Hematopoietic multipotent progenitor cell treated with erythropoietin and hydrocortisone succinate and interleukin-3 and kit ligand, for 4 days (in vitro differentiated cells): ENCODE measurements at regions not wholly inside any gene's neighbourhood (a gene's known extent, or its start where the extent isn't known, plus 50 kb on each side); places are given as distances from the start of the nearest gene placed in this dataset.

Experiments
- DNase-seq: peaks from one replicate; pipeline ENCODE4 v3.0.0-alpha.2; 2015

DNA sequence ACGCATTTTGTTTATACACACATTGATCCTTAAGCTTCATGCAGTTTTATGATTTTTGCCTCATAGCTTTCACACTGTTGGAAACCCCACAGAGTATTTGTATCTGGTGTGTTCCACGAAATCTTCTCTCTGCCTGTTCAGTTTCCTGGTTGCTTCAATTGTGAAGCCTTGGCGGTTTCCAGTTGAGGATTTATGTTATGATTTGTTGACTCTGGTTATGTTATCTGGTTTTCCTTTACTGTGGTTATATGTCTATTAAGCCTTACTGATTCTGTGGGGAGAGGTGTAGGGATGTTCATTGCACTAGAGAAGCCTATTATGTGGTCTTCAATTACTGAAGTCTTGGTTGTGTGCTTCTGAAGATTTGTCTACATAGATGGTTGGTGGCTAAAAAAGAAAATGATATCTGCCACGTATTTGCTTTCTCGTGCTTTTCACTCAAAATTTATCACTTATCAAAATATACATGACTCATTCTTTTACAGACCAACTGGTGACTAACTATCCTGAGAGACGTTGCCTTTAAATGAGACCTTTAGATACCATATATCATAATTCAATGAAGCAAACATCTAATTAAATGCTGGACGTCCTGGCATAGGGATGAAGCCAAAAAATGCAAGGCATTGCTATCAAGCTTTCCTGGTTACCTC lies 488.0 kb upstream of the B3GALT2 start:
- DNase-seq = peak; percentile 34

DNA sequence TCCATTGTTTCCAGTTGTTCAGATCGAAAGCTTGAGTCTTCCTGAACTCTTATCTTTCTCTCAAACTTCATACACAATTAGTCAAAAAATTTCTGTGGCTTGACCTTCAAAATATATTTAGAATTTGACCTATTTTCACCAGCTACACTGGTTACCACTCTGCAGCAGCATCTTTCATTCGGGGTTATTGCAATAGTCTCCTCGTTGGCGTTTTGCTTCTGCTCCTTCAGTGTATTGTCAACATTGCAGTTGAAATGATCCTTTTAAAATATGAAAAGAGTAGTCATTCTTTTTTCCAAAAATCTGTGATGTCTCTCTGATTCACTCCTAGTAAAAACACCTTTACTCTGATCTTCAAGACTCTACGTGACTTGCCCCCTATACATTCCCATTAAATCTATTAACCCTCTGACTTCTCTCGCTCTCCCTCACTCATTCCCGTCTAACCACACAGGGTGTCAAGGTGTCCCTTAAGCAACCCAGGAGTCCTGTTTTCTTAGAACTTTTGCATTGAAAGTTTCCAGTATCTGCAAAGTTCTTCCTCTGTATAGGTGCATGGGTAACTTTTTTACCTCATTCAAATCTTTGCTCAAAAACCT lies 480.2 kb upstream of the B3GALT2 start:
- no peak for DNase-seq

DNA sequence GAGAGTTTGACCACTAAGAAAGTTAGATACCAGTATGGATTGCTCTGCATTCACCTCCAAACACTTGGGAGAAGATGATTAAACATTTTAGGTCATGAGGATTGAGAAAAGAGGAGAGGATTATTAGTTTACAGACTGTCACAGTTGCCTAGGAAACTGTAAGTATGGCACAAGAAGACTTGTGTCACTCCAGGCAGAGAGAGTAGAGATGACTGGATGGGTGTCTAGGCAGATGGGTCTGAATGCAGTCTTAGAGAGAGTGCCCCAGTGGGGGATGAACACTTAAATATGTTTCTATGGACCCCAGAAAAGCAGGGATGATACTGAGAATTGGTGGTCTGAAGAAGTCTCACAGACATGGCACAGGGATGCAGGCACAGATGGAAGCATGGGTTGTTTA lies 477.6 kb upstream of the B3GALT2 start:
- DNase-seq = no peak

DNA sequence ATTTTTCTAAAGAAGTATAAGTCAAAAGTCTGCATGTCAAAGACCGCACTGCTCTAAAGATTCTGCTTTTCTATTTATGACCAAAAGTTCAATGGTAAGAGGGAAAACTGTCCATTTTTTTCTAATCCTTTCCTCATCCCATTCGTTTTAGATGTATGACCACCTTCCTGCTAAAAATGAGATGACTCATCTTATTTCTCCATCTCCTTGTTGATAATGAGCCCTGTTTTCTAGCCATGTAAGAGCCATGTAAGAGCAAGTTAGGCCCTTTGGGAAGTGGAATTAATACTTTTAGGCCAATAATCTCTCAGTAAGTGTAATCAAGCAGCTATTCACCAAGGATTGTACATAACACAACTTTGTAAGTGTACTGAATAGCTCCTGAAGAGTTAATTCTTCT lies 475.6 kb upstream of the B3GALT2 start:
- no peak for DNase-seq

DNA sequence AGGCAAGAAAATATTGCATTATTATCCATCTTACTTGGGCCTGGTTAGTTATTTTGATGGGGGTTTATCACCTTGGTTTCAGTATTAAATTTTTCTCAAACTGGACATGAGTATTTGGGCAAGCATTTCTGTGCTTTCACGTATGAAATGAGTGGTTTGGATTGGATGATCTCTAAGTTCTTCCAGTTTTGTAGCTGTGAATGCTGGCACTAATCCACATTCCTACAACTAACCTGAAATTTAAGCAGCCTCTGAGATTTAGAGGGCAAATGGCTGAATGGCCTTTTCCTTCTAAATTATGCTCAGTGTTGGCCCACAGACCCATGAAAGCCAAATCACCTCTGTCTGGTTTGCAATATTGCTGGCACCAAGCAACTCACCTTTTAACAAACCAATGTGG lies 475.0 kb upstream of the B3GALT2 start:
- no peak for DNase-seq

DNA sequence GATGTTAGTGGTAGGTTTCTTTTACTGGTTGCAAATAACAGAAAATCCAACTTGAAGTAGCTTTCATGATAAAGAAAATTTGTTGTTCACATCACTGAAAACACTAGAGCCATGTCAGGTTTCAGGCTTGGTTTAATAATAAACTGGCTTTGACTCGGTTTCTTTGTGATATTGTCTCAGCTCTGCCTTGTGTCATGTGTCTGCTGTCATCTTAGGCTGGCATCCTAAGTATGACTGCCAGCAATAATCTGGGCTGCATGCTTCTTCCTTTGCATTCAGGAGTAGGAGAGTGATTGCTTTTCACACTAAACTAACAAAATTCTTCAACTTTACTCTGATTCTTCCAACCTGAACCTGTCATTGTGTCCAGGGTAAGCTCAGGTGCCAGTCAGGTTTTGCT lies 474.0 kb upstream of the B3GALT2 start:
- DNase-seq = no peak

DNA sequence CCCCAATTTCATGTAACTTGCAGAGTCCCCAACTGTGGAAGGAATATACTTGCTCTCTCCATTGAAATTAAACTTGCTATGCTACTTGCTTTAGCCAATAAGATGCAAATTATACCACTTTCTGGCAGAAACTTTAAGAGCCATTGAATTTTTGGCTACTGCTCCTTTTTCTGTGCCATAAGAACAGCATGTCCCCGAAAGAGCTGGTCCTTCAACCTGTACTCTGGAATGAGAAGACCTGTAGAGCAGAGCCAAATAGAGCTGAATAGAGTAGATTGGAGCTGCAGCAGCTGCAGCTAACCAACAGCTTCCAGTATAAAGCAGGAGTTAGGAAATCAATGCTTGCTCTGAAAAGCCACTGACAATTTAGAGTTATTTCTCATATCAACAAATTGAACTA lies 472.3 kb upstream of the B3GALT2 start:
- DNase-seq = no peak

DNA sequence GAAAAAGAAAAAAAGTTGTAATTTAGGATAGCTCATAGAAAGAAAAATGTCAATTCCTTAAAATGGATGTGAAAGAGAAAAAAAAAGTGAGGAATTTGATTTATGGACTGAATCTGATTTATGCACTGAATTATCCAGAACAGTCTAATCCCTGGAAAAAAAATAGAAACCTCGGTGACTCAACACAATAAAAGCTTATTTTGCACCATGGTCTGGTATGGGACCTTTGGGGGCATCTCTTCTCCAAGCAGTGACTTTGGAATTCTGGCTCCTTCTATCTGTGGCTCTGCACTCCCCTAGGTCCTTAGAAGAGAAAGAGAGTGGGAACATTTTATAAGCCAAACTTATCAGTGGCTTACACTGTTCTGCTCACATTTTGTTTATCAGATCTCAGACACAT lies 471.7 kb upstream of the B3GALT2 start:
- DNase-seq = no peak

DNA sequence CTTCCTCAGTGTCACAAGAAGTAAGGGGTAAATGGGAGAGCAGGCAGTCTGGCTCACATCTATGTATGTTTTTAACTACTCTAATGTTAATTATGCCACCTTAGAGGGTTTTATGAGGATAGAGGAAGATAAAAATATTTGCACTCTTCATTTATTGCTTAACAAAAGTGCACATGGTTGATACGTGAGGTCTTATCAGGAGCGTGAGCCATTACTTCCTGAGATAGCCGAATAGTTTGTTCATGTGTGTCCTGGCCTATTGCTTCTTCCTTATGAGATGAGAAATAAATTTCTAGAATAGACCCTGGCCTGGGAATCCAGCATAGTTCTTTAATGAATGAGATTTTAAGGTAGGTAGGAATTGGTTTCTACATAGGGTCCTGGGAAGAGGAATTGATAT lies 471.1 kb upstream of the B3GALT2 start:
- DNase-seq = peak; percentile 16

DNA sequence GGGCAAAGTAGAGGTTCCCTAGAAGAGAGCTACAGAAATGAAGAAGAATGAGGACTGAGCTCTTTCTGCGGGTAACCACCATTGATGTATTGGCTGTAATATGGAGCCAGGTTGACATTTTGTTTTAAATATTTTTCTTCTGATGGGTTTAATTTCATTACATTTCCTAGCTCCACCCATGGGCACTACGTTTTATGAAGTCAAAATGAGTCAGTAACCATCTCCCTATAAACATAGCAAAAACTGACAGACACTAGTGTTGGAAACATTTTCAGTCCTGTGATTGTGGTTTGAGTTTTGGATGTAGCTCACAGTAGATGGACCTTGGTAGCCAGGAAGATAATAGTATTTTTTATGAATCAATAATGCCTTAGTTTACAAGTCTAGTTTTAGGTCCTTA lies 470.4 kb upstream of the B3GALT2 start:
- no peak for DNase-seq

DNA sequence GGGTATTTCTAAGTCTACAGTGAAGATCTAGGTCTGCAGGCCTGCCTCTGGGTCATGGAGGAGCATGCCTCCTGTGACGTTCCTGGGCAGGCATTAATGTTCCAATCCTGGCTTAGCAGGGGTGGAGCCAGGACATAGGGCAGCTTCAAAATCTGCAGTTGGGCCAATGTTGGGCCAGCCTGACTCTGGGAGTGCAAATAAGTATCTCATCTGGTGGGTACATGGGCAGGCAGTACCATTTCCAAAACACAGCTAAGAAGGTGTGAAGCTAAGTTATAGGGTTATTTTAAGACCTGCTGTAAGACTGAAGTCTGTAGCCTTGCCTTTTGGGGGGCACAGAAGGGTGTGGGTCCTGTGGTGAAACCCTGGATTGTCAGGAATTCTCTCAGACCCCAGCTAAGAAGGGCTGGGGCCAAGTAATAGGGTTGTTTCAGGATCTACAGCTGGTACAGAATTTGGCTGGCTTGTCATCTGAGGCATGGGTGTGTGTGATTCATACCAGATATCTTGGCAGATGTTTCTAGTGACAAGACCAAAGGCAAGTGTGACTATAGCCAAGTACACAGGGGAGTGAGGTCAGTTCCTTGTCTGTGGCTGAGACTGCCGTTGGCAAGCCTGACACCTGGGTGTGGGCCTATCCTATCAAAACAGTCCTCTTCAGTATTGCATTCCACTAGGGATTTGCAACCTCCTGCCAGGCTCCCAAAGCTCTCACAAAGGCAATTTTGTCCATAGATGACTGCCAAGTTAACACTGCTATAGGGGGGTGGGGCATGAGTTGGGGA lies 468.7 kb upstream of the B3GALT2 start:
- peak; percentile 58 for DNase-seq

DNA sequence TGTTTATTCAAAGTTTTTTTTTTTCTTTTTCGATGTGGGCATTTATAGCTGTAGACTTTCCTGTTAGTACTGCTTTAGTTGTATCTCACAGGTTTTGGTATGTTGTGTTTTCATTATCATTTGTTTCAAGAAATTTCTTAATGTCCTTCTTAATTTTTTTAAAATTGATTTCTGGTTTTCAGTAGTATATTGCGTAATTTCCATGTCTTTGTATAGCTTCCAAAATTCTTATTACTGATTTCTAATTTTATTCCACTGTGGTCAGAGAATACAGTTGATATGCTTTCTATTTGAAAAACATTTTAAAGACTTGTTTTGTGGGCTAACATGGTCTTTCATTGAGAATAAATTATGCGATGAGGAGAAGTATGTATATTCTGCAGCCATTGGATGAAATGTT lies 463.2 kb upstream of the B3GALT2 start:
- DNase-seq = no peak

DNA sequence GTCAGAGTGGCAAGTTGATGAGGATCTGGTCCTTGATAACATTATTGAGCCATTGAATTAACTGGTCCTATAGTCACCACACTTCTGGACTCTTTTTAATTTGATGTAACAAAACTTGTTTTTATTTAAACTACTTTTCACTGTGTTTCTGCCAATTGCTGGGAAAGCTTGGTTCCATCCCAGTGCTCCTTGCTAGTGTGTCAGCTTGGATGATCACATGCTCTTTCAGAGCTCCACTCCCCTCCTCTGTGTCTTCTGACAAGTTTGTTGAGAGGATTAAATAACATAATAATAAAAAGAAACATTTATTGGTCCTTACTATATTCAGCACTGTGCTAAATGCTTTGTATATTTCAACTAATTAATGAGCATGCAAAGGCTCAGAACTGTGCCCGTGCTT lies 448.5 kb upstream of the B3GALT2 start:
- no peak for DNase-seq

DNA sequence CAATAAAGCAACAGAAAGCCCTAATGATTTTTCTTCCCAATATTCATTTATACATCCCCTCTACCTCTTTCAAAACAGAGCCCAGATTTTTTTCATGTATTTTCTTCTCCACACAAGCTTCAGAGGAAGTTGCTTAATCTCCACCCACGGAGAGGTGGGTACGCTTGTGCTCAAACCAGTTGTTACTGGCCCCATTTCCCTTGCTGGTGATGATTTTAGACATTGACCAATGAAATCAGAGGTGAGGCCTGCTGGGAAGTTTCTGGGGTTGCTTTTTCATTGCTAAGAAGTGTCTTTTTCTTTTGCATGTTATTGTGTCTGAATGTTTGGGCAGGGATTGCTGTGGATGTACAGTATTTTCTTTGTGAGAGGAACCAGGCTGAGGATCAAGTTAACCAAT lies 448.1 kb upstream of the B3GALT2 start:
- DNase-seq = peak; percentile 43

DNA sequence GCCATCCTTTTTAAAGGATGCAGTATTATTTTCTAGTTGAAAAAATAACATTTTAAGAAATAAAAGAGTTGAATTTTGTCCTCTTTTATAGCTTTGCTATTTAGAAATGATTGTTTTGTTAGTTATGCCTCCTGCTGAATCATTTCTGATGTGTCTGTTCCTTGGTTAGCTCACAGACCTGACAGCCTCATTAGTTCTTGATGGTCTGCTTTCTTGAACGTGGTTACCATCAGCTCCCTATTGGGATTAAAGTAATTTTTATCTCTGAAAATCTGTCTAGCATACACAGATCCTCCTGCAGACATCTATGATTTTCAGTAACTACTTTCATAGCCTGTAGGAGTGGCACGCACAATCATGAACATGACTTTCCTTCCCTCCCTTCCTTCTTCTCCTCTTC lies 447.6 kb upstream of the B3GALT2 start:
- no peak for DNase-seq

DNA sequence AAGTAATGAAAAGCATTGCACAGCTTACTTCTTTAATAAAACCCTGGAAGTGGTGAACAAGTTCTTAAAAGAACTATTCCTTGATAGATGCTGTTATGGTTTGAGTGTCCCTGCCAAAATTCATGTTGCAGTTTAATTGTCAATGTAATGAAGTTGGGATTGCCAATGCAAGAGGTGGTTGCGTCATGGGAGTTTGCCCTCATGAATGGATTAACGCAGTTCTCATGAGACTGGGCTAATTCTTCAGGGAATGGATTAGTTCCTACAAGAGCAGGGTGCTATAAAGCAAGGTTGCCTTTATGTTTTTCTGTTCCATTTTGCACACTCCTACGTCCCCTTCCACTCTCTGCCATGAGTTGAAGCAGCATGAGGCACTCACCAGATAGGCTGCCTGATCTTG lies 446.7 kb upstream of the B3GALT2 start:
- no peak for DNase-seq

DNA sequence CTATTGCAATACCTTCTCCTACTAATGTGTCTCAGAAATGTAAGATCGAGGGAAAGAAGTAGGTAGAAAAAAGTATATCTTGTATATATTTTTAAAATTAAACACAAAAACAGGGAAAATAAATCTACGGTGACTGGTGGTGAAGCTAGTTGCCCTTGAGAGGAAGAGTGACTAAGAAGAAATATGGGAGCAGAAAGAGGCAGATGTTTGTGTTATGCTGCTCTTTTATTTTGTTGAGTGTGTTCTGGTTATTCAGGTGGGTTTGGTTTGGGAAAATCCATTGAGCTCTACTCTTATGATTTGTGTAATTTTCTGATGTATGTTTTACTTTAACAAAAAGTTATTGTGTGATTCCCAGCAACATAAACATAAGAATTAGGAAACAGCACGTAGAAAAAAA lies 444.9 kb upstream of the B3GALT2 start:
- DNase-seq = no peak

DNA sequence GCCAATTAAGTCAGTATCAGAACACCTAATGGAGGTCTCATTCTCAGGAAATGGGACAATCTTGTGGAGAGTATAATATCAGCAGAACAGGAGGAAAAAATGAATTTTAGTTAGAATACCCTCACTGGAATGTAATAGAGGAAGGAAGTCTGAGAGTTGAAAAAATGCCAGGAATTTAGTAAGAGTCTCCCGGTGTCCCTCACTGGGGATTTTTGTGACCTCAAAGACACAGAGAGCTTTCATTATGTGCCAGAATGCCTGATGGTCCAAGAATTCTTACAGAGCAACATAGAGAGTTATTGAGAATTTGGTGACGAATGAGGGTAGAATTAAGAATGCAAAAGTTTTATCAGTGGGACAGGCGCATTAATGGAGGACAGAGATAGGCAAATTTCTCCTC lies 443.5 kb upstream of the B3GALT2 start:
- no peak for DNase-seq

DNA sequence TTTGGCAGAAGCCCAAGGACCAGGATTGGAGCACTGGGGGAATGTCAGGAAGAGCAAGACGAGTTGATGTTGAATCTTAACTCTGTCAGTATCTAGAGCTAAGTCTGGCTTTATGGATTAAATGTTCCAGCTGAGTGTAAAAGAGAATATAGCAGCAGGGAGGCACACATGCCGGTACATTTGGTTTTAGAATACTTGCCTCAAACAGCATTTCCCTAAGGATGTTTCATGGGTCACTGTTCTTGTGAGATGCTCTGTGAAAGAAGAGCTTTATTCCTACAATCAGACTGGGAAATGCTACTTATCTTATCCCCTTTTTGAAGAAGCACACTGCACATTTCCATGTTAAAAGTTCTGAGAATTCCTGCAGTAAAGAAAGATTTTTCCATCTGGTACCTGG lies 440.3 kb upstream of the B3GALT2 start:
- DNase-seq = no peak

DNA sequence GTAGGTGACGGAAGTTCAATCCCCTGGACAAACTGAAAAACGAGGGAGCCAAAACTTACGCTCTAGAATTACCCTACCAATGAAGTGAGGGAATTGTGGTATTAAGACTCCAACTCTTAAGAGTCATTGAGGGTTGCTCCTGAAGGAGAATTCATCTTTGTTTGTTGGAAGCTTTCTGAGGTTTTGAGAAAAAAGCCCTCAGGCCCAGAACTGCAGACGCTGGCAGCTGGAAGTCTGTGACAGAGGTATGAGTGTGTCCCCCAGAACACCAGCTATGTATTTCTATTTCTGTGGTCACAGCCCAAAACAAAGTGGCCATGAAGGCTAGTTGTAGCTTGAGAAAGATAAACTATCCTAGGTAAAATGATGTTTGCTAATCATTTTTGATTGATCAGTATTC lies 438.8 kb upstream of the B3GALT2 start:
- no peak for DNase-seq

DNA sequence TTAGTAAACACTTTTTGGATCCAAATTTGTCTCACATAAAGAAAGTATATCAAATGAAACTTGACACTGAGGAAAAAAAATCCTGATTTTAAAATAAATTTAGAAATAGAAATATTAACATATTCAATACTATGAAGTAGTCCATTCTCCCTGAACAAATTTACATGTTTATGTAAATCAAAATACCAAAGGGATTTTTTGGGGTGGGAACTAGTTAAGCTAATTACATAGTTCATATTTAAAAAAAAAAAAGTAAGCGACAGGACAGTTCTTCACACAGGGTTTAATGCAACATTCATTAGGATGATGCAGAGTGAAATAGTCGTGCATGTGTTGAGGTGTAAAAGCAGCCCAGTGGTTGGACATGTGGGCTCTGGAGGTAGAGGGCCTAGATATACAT lies 433.5 kb upstream of the B3GALT2 start:
- no peak for DNase-seq

DNA sequence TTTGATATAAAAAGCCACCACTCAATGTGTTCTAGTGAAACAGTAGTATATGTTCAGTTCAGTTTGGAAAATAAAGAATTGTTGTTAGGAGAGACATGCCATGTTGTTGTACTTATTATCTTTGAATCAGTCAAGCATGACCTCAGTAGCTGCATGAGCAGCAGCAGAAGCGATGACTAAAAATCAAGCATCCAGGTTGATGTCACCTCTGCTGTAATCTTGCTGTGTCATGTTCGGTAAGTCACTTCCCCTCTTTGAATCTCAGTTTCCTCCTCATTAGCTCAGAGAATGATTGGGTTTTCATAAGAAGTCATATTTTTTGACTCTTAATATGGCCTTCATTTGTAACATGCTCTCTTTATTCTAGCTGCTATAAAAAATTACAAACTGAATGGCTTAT lies 428.4 kb upstream of the B3GALT2 start:
- DNase-seq = no peak

DNA sequence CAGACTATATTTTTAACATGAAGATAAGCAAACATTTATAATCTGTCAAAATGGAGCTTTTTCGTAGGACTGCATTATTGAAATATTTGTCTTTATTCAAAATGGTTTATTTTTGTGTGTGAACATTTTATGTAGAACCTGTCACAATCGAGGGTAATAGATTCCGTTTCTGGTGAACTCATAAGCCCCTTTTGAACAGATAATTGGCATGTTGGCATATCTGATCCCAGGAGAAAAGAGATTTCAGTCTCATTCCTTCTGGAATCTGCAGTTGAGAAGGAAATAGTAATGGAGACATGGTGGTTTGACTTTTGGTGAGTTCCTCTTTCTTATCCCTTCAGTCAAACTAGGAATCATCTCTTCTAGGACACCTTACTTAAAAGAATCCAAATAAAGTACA lies 427.9 kb upstream of the B3GALT2 start:
- no peak for DNase-seq

DNA sequence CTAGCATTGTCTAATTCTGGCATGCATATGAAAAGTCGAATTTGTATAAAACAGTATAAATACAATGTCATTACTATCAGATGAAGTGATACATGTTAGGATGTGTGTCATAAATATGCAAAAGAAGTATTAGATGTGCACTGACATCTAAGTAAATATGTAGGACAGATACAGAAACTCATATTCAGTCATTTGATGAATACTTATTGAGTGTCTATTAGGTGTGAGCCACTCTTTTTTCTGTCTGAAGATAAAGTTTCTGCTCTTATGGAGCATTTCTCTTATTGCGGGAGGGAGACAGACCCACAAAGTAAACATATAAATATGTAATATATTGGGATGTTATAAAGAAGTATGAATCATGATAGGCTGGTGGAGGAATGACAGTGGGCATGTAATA lies 426.6 kb upstream of the B3GALT2 start:
- no peak for DNase-seq

DNA sequence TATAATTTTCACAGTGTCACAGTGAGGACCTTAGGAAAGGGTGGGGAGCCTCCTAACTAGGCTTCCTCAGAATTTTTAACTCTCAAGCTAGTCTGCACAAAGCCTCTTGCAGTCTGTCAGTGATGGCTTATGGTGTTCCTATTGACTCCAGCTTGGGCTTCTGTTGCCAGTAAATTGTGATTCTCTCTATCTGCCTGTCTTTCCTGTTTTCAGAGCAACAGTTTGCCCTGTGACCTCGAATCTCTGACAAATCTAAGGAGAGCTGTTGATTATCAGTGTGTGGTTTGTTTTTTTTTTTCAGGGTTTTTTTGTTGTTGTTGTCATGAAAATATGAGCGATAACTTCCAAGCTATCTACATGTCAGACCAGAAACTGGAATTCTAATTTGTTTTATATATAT lies 423.2 kb upstream of the B3GALT2 start:
- DNase-seq = peak; percentile 8
